Spleen (tissue), 11 donors: ENCODE measurements at regions not wholly inside any gene's neighbourhood (a gene's known extent, or its start where the extent isn't known, plus 50 kb on each side); places are given as distances from the start of the nearest gene placed in this dataset.
"Not testable (repeated sequence)": the region's sequence is repeated elsewhere in the genome, so short reads cannot be mapped to it uniquely, and the experiment has no call there.

Experiments used
- DNase-seq: peaks from one replicate; pipeline ENCODE4 v3.0.0-alpha.2; 2020
- H3K27ac ChIP-seq, 8 donors: fragments of 200-600 bp; sonication (generic) in 7 of 8; 1 replicate in 4 of 8; 2 replicates in 4 of 8; pipeline versions ENCODE4 v1.5.0 to v1.8.0; 2016 to 2021; ENCODE audit warnings: inconsistent platforms in 4 of 8, mild to moderate bottlenecking in 4 of 8, moderate library complexity in 1 of 8
- H3K27me3 ChIP-seq, 7 donors: fragments of 200-600 bp; sonication (generic) in 6 of 7; replicated peaks in 1 of 7; 1 replicate in 4 of 7; 2 replicates in 3 of 7; pipeline versions ENCODE4 v1.5.0 to v1.8.0; 2016 to 2021; ENCODE audit warnings: inconsistent platforms in 3 of 7, mild to moderate bottlenecking in 1 of 7
- H3K36me3 ChIP-seq, 6 donors: fragments of 200-600 bp; sonication (generic) in 5 of 6; 1 replicate in 4 of 6; 2 replicates in 2 of 6; pipeline versions ENCODE4 v1.5.0 to v1.8.0; 2016 to 2021; ENCODE audit warnings: inconsistent platforms in 2 of 6
- H3K4me1 ChIP-seq, 6 donors: fragments of 200-600 bp; sonication (generic) in 5 of 6; 1 replicate in 3 of 6; 2 replicates in 3 of 6; pipeline versions ENCODE4 v1.5.0 to v1.8.0; 2016 to 2021; ENCODE audit warnings: inconsistent platforms in 3 of 6
- H3K4me3 ChIP-seq, 8 donors: fragments of 200-600 bp; sonication (generic) in 7 of 8; 1 replicate in 4 of 8; 2 replicates in 4 of 8; pipeline versions ENCODE4 v1.5.0 to v1.8.0; 2016 to 2021; ENCODE audit warnings: inconsistent platforms in 4 of 8, mild to moderate bottlenecking in 4 of 8, moderate library complexity in 2 of 8
- H3K9me3 ChIP-seq, 8 donors: fragments of 200-600 bp; sonication (generic) in 7 of 8; 1 replicate in 4 of 8; 2 replicates in 4 of 8; pipeline versions ENCODE4 v1.5.0 to v1.8.0; 2016 to 2021; ENCODE audit warnings: inconsistent platforms in 4 of 8
- CTCF ChIP-seq, 11 experiments: fragments of 200-600 bp in 7 of 11; fragments of 450-650 bp in 4 of 11; sonication (generic) in 4 of 11; IDR thresholded peaks in 8 of 11; conservative IDR thresholded peaks in 3 of 11; 1 replicate in 7 of 11; 2 replicates in 4 of 11; pipeline versions ENCODE4 v1.4.0 to v1.8.0; 2016 to 2021; ENCODE audit warnings: antibody characterized with exemption in 11 of 11, inconsistent platforms in 4 of 11, mild to moderate bottlenecking in 1 of 11
- POLR2A ChIP-seq, 3 donors: fragments of 450-650 bp; IDR thresholded peaks; one replicate each; pipeline ENCODE4 v1.5.1; 2017; ENCODE audit warnings: antibody characterized with exemption in 3 of 3, mild to moderate bottlenecking in 1 of 3
- POLR2AphosphoS5 ChIP-seq, 3 donors: sonication (generic); formaldehyde crosslinking; IDR thresholded peaks; one replicate each; pipeline ENCODE4 v1.5.1; 2017; ENCODE audit warnings: antibody characterized with exemption in 3 of 3
- WGBS, 5 donors: extraction: QIAGEN DNeasy Blood & Tissue Kit in 3 of 5; methylation state at CpG; one replicate each; pipeline versions ENCODE4 v1.1.5 to v1.1.7; 2013 to 2018; 5-methylcytosine and 5-hydroxymethylcytosine counted together
- intact Hi-C: fragments of 100-400 bp; cut with DNase I; formaldehyde crosslinking; loops from one replicate; pipeline ENCODE4 v1.15.0; 2023; ENCODE audit warnings: low total_unique reads
- microRNA-seq, 3 donors: library from miRNA; unstranded; fragments of <30 nt; microRNA quantifications; one replicate each; pipeline versions ENCODE4 to v1.1.0, GENCODE V29; 2019 to 2020
- small RNA-seq, 4 donors: library from RNA; depleted of rRNA; stranded (forward); fragments of <200 nt; gene quantifications; one replicate each; pipeline ENCODE3, GENCODE V24; 2016
- donor health status: healthy with polysubstance abuse.
- donor health status: DM: no; HTN: no; CAD: no; lungs with moderate emphysema.
- donor health status: DM: no; HTN: no; CAD: no.
- donor health status: Bipolar disorder and iron deficiency.
- donor health status: healthy.
- donor health status: DM: no; HTN: no; CAD: no.
- donor health status: DM: yes; HTN: yes; CAD: no.

GRCh38 chr17:64720253-64720652 lies 58.1 kb upstream of the SMURF2 start:
- peak in 1 of 3 donors; percentile 20 for TF ChIP-seq POLR2AphosphoS5 (IDR thresholded peaks at IDR 0.05)
- Histone ChIP-seq H3K27ac (peak overlapping the region in 7 of 8 donors; percentile 18 to 58 (median 39)), H3K4me1 (peaks cover 0 to 25% (median 11%) of the 10 kb centered on the region in 6 donors)
- intact Hi-C loops, H3K9me3 ChIP-seq, H3K4me3 ChIP-seq, DNase-seq, H3K36me3 ChIP-seq, H3K27me3 ChIP-seq: not testable (repeated sequence)
- WGBS, 5 donors = 63 to 75% (median 69%) methylated on average over 6 of the region's 6 CpGs

DNA sequence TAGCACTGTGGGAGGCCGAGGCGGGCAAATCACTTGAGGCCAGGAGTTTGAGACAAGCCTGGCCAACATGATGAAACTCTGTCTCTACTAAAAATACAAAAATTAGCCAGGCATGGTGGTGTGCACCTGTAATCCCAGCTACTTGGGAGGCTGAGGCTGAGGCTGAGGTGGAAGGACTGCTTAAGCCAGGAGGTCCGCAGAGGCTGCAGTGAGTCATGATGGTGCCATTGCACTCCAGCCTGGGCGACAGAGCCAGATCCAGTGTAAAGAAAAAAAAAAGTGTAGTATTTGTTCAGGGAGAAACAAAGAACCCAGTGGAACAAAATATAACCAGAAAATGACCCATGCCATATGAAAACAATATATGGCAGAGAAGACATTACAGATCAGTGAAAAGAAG lies 57.4 kb upstream of the SMURF2 start:
- H3K4me3 ChIP-seq, DNase-seq, H3K27me3 ChIP-seq, intact Hi-C loops, H3K9me3 ChIP-seq, H3K36me3 ChIP-seq: not testable (repeated sequence)
- 92 to 97% (median 97%) methylated on average over 4 of the region's 4 CpGs for WGBS, 5 donors
- Histone ChIP-seq H3K27ac (peak overlapping the region in 6 of 8 donors; percentile 18 to 58 (median 44)), H3K4me1 (peaks cover 0 to 27% (median 10%) of the 10 kb centered on the region in 6 donors)

DNA sequence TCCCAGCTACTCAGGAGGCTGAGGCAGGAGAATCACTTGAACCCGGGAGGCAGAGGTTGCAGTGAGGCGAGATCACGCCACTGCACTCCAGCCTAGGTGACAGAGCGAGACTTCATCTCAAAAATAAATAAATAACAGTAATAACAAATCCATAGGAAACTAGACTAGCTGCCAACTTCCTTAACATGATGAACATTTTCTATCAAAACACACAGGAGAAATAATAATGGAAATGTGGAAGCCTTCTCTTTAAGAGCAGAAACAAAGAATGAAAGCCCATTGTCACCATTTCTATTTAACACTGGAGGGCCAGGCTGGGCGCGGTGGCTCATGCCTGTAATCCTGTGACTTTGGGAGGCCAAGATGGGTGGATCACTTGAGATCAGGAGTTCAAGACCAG lies 56.7 kb upstream of the SMURF2 start:
- DNase-seq, H3K36me3 ChIP-seq, intact Hi-C loops, H3K9me3 ChIP-seq, H3K27me3 ChIP-seq, H3K4me3 ChIP-seq, H3K27ac ChIP-seq: not testable (repeated sequence)
- H3K4me1 ChIP-seq = peaks cover 0 to 27% (median 11%) of the 10 kb centered on the region in 6 donors
- 88 to 99% (median 99%) methylated on average over 6 of the region's 6 CpGs for WGBS, 5 donors

DNA sequence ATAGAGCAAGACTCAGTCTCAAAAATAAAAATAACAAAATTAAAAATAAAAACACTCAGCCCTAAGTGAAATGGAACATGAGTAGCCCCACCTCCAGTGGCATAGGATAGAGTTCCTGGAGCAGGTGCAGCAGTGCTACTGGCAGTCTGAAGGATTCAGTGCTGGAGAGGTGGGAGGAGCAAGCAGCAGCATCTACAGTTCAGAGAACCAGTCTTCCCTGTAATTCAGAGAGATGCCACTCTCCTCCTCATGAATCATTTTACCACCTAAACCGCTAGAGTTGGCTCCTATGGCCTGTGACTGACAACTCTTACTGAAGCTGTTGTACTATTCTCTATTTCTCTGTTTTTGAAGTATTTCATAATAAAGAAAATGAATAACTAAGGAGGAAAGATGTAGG lies 56.0 kb upstream of the SMURF2 start:
- peaks cover 4 to 29% (median 15%) of the 10 kb centered on the region in 6 donors for H3K4me1 ChIP-seq
- H3K27me3 ChIP-seq = no peaks in the 10 kb centered on the region
- TF ChIP-seq CTCF (IDR thresholded peaks at IDR 0.05 in 8 of 11, conservative IDR thresholded peaks at IDR 0.05 in 3 of 11) (no peak), POLR2A (IDR thresholded peaks at IDR 0.05) (no peak), POLR2AphosphoS5 (IDR thresholded peaks at IDR 0.05) (no peak)
- H3K27ac ChIP-seq = no peak overlapping the region
- H3K9me3 ChIP-seq = no peaks in the 10 kb centered on the region
- no peak overlapping the region for H3K4me3 ChIP-seq
- intact Hi-C loops = no loop called here
- DNase-seq = no peak
- no peaks in the 10 kb centered on the region for H3K36me3 ChIP-seq
- 77 to 96% (median 87%) methylated on average over 1 of the region's 1 CpG for WGBS, 5 donors

- DNase-seq, H3K27me3 ChIP-seq, intact Hi-C loops, H3K36me3 ChIP-seq, H3K9me3 ChIP-seq, H3K27ac ChIP-seq, H3K4me3 ChIP-seq: not testable (repeated sequence)
- WGBS, 5 donors = 86 to 95% (median 94%) methylated on average over 15 to 24 of the region's 27 CpGs
- peaks cover 7 to 45% (median 27%) of the 10 kb centered on the region in 6 donors for H3K4me1 ChIP-seq
Observed at GRCh38 chr17:64716496-64716895, 54.4 kb upstream of the SMURF2 start.

DNA sequence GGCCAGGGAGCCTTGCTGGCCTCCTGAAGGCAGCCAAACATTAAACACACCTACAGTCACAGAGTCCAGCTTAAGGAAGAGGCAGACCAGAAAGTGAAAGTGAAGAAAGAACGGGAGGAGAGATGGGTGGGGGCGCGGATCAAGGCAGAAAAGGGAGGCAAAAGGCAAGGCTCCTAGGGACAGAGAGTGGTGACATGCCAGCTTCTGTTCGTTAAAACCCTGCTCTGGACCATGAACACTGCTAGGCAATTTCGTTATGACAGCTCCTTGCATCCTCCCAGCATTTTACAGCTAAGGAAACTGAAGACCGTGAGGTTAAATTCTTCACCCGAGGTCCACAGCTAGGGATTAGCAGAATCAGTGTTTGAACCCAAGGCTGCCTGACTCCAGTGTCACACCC lies 51.7 kb upstream of the SMURF2 start:
- DNase-seq, intact Hi-C loops, H3K9me3 ChIP-seq, H3K36me3 ChIP-seq, H3K27me3 ChIP-seq: not testable (repeated sequence)
- Histone ChIP-seq H3K4me1 (peaks cover 19 to 67% (median 40%) of the 10 kb centered on the region in 6 donors), H3K27ac (peak overlapping the region in 6 of 8 donors; percentile 37 to 74 (median 58)), H3K4me3 (peak overlapping the region in 6 of 8 donors; percentile 17 to 63 (median 25))
- WGBS, 5 donors = 2 to 12% (median 8%) methylated on average over 7 of the region's 7 CpGs

DNA sequence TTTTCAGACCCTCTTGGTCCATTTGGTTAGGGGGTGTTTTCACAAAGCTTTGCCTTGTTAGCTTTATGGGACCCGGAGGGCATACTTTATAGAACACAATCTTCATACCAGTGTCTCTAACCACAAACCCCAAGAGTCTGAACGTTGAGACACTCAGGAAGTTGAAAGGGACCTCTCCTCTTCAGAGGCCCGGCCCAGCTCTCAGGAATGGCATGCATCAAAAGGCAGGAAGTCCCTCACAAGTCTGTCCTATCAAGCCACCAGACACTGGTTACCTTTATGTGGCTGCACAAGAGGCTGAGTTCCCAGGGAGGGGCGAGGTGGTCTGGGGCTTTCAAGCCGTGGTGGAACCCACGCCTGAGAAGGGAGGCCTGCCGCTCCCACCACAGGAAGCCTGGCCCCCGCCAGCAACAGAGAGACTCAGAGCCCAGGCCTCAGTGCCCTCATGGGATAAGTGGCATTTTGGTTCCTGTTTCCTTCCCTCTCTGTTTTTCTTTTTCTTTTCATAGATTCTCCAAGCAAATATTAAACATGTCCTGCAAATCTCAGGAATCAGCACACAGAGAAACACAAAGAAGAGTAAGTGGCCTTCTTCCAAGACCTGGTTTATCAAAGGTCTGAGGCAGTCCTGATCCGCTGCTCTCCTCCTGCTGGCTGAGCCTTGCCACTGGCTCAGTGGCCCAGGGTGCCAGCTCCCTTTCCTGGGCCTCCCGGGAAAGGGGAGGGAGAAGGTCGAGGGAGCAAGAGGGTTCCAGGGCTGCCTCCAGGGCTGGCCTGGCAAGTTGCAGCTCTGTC lies 50.6 kb upstream of the SMURF2 start:
- 15 to 26% (median 20%) methylated on average over 10 to 11 of the region's 11 CpGs for whole genome bisulfite sequencing, 5 donors
- peak; percentile 76 for DNase-seq
- Histone ChIP-seq H3K27ac (peak overlapping the region in 6 of 8 donors; percentile 4 to 74 (median 50)), H3K4me1 (peaks cover 26 to 77% (median 49%) of the 10 kb centered on the region in 6 donors), H3K4me3 (peak overlapping the region in 1 of 8 donors; percentile 63)
- H3K9me3 ChIP-seq, H3K36me3 ChIP-seq, intact Hi-C loops, H3K27me3 ChIP-seq: not testable (repeated sequence)

Small RNAs in the stretch of these regions (microRNA-seq; reads per million reads assigned to microRNA genes)
- 0 to 0.36 (median 0) reads per million in 3 donors for gene MIR6080

Small RNAs in the stretch of these regions (small RNA-seq; reads per million reads assigned to genes)
- gene AC103810.3 = 0 reads per million in 4 donors
- 0 reads per million in 4 donors for gene BPTFP1
- gene MINOS1P2 = 0 reads per million in 4 donors
- 0 reads per million in 4 donors for gene MIR6080
